Lower lobe of right lung (tissue), 2 donors: ENCODE measurements at regions not wholly inside any gene's neighbourhood (a gene's known extent, or its start where the extent isn't known, plus 50 kb on each side); places are given as distances from the start of the nearest gene placed in this dataset.

Source experiments
- ATAC-seq, 2 donors: fragments of 200-7000 bp; cut with Tn5 transposase; one replicate each; pipeline ENCODE4 v1.9.1; 2020 to 2022; ENCODE audit warnings: mild to moderate bottlenecking in 2 of 2, moderate library complexity in 2 of 2
- DNase-seq: peaks from one replicate; pipeline ENCODE4 v3.0.0-alpha.2; 2020
- H3K27ac ChIP-seq: fragments of 200-600 bp; one replicate; pipeline ENCODE4 v1.8.0; 2022
- H3K27me3 ChIP-seq: fragments of 200-600 bp; one replicate; pipeline ENCODE4 v1.8.0; 2022; ENCODE audit warnings: low read depth
- H3K36me3 ChIP-seq: fragments of 200-600 bp; one replicate; pipeline ENCODE4 v1.8.0; 2022; ENCODE audit warnings: mild to moderate bottlenecking
- H3K4me1 ChIP-seq: fragments of 200-600 bp; one replicate; pipeline ENCODE4 v1.8.0; 2022
- H3K4me3 ChIP-seq: fragments of 200-600 bp; one replicate; pipeline ENCODE4 v1.8.0; 2022; ENCODE audit warnings: mild to moderate bottlenecking
- H3K9me3 ChIP-seq: fragments of 200-600 bp; one replicate; pipeline ENCODE4 v1.8.0; 2022
- intact Hi-C: fragments of 100-400 bp; cut with DNase I; formaldehyde crosslinking; loops from one replicate; pipeline ENCODE4 v1.11.0; 2022
- TF ChIP-seq, protein P1 (sequence below): fragments of 200-600 bp; IDR thresholded peaks from one replicate; pipeline ENCODE4 v1.8.0; 2022; ENCODE audit warnings: antibody characterized with exemption, mild to moderate bottlenecking
- donor health status: DM: no; HTN: yes; CAD: no; lungs with severe emphysema.

DNA sequence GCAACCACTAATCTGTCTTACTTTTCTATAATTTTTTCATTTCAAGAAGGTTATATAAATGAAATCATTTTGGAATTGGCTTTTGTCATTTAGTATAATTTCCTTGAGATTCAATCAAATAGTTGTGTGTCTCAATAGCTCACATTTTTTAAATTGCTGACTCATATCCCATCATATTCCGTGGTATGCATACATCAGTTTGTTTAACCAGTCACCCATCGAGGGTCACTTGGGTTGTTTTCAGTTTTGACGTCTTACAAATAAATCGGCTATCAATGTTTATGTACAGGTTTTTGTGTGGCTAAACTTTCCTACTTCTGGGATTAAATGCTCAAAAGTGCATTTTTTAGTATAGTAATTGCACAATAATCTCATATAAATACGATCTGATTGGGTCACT lies 185.5 kb downstream of the TAF11L14 start:
- H3K27me3 ChIP-seq = no peaks in the 10 kb centered on the region
- H3K9me3 ChIP-seq = no peaks in the 10 kb centered on the region
- no peak overlapping the region for H3K4me3 ChIP-seq
- H3K27ac ChIP-seq = no peak overlapping the region
- ATAC-seq (no peak), DNase-seq (no peak)
- H3K36me3 ChIP-seq = no peaks in the 10 kb centered on the region
- TF ChIP-seq, protein P1, sequence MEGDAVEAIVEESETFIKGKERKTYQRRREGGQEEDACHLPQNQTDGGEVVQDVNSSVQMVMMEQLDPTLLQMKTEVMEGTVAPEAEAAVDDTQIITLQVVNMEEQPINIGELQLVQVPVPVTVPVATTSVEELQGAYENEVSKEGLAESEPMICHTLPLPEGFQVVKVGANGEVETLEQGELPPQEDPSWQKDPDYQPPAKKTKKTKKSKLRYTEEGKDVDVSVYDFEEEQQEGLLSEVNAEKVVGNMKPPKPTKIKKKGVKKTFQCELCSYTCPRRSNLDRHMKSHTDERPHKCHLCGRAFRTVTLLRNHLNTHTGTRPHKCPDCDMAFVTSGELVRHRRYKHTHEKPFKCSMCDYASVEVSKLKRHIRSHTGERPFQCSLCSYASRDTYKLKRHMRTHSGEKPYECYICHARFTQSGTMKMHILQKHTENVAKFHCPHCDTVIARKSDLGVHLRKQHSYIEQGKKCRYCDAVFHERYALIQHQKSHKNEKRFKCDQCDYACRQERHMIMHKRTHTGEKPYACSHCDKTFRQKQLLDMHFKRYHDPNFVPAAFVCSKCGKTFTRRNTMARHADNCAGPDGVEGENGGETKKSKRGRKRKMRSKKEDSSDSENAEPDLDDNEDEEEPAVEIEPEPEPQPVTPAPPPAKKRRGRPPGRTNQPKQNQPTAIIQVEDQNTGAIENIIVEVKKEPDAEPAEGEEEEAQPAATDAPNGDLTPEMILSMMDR = no peak
- intact Hi-C loops = no loop called here
- no peaks in the 10 kb centered on the region for H3K4me1 ChIP-seq

DNA sequence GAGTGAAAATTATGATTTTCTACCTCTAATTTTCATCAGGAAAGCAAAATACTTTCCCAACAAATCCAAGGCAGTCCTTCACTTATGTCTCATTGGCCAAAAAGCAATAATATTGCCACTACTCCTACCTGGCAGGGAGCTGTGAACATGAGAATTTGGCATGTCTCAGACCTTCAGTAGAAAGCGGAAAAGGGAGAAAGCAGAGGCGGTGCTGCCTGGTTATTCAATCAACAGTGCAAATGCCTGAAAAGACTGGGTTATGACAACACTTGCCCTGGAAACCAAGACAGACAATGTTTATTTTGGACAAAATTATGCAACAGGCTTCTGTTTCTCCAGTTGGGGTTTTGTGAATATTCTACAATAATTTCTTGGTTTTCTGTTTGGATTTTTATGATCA lies 194.4 kb downstream of the TAF11L14 start:
- Histone ChIP-seq H3K27ac (no peak overlapping the region), H3K36me3 (no peaks in the 10 kb centered on the region), H3K27me3 (no peaks in the 10 kb centered on the region), H3K4me1 (no peaks in the 10 kb centered on the region), H3K4me3 (no peak overlapping the region), H3K9me3 (no peaks in the 10 kb centered on the region)
- TF ChIP-seq, protein P1 = no peak
- intact Hi-C loops = no loop called here
- DNase-seq = no peak
- ATAC-seq = peak; percentile 45 to 64

DNA sequence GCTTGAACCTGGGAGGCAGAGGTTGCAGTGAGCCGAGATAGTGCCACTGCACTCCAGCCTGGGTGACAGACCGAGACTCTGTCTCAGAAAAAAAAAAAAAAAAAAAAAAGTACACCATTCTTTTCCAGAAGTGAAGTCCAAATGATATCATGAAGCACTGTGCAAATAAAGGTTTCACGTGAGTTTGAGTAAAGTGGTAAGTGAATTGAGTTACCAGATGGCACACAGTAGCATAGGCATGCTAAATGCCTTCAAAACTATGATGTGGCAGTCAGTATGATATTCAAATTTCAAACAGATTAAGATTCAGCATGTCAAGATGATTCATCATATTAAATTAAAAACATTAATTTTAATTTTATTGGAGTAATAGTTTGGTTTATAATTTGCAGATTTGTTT lies 195.2 kb downstream of the TAF11L14 start:
- no peaks in the 10 kb centered on the region for H3K4me1 ChIP-seq
- DNase-seq (no peak), ATAC-seq (no peak)
- H3K27me3 ChIP-seq = no peaks in the 10 kb centered on the region
- H3K36me3 ChIP-seq = no peaks in the 10 kb centered on the region
- TF ChIP-seq, protein P1 = no peak
- H3K4me3 ChIP-seq = no peak overlapping the region
- no peak overlapping the region for H3K27ac ChIP-seq
- intact Hi-C loops = no loop called here
- no peaks in the 10 kb centered on the region for H3K9me3 ChIP-seq

DNA sequence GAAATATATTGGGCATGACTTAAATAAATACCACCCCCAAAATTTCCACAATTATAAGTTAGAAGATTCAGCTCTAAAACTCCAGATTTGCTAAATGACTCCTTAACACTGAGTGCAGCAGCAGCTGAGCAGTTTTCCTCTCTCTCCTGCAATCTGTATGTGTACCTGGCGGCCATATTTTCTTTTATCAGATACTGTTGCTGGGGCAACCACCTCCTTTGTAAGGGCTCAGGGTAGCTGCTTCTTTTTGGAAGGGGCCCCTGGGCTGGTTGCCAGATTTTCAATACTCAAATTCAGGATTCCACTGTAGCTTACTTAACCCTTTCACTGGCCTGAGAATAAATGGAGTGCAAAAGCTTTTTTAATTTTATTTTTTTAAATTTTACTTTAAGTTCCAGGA lies 197.0 kb downstream of the TAF11L14 start:
- intact Hi-C loops = no loop called here
- no peak overlapping the region for H3K27ac ChIP-seq
- ATAC-seq = no peak
- H3K36me3 ChIP-seq = no peaks in the 10 kb centered on the region
- DNase-seq = no peak
- H3K9me3 ChIP-seq = no peaks in the 10 kb centered on the region
- TF ChIP-seq, protein P1 = no peak
- no peaks in the 10 kb centered on the region for H3K4me1 ChIP-seq
- no peak overlapping the region for H3K4me3 ChIP-seq
- H3K27me3 ChIP-seq = no peaks in the 10 kb centered on the region

DNA sequence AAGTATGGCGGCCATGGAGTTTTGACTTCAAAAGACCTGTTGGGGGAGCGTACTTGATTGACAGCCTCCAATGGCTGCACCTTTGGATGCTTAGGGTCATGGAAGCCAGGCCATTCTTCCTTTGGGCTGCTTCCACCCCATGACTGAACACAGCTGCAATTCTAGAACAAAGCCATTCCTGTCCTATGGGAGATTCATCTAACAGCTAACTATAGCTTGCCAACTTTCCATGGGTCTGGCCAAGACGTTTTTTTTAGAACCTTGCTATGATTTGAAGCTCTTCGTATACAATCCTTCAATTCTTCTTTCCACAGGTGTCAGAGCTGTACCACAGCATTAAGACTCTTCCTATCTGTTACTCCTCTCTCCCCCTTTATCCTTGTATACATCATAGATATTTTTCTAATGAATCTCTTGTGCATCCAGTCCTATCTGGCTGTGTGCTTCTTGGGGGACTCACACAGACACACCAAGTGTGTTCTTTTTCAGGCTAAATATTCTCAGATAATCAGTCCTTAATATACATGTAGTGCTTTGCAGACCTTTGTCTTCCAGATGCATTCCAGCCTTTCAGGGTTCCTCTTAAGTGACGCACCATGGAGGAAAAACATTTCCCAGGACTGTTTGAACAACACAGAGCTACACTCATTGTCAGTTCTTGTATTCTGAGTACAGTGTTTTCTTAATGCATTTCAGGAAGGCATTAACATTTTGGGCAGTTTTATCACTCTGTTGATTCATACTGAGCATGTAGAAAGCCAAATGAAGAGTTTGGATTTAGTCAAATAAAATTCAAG lies 198.9 kb downstream of the TAF11L14 start:
- Histone ChIP-seq H3K4me1 (no peaks in the 10 kb centered on the region), H3K9me3 (no peaks in the 10 kb centered on the region), H3K36me3 (no peaks in the 10 kb centered on the region), H3K27ac (no peak overlapping the region), H3K27me3 (no peaks in the 10 kb centered on the region), H3K4me3 (no peak overlapping the region)
- no peak for DNase-seq
- TF ChIP-seq, protein P1 = no peak
- intact Hi-C loops = no loop called here
- no peak for ATAC-seq
